Thoracic aorta (tissue), 2 donors: ENCODE measurements at regions not wholly inside any gene's neighbourhood (a gene's known extent, or its start where the extent isn't known, plus 50 kb on each side); places are given as distances from the start of the nearest gene placed in this dataset.
"Not testable (repeated sequence)": the region's sequence is repeated elsewhere in the genome, so short reads cannot be mapped to it uniquely, and the experiment has no call there.

Source experiments
- ATAC-seq: fragments of 150-250 bp; one replicate; pipeline ENCODE4 v1.8.0; 2017; ENCODE audit warnings: low read depth; ENCODE audit not compliant: insufficient number of reproducible peaks, low FRiP score
- DNase-seq: peaks from one replicate; pipeline ENCODE4 v3.0.0-alpha.2; 2020; ENCODE audit warnings: low spot score
- H3K27ac ChIP-seq, 2 donors: fragments of 200-600 bp; sonication (generic); 1 replicate in 1 of 2; 2 replicates in 1 of 2; pipeline ENCODE4 v1.5.1; 2016; ENCODE audit warnings: mild to moderate bottlenecking in 2 of 2, moderate library complexity in 2 of 2
- H3K27me3 ChIP-seq: fragments of 200-600 bp; sonication (generic); replicated peaks from 2 replicates; pipeline ENCODE4 v1.6.0; 2016; ENCODE audit warnings: mild to moderate bottlenecking; ENCODE audit not compliant: insufficient read depth
- H3K36me3 ChIP-seq: fragments of 200-600 bp; sonication (generic); one replicate; pipeline ENCODE4 v1.5.1; 2016
- H3K4me1 ChIP-seq, 2 donors: fragments of 200-600 bp; sonication (generic); 1 replicate in 1 of 2; 2 replicates in 1 of 2; pipeline versions ENCODE4 v1.5.1 to v1.6.0; 2016; ENCODE audit warnings: low read depth in 2 of 2, mild to moderate bottlenecking in 1 of 2; ENCODE audit not compliant: control insufficient read depth in 1 of 2
- H3K4me3 ChIP-seq: fragments of 200-600 bp; sonication (generic); 2 replicates; pipeline ENCODE4 v1.5.1; 2016; ENCODE audit warnings: mild to moderate bottlenecking
- H3K9me3 ChIP-seq: fragments of 200-600 bp; sonication (generic); 2 replicates; pipeline ENCODE4 v1.5.1; 2016
- CTCF ChIP-seq: fragments of 200-600 bp; sonication (generic); IDR thresholded peaks from one replicate; pipeline ENCODE4 v1.5.1; 2019; ENCODE audit warnings: antibody characterized with exemption

GRCh38 chr5:93221773-93222172, 359.2 kb downstream of the NR2F1-AS1 start:
- no peak for DNase-seq
- Histone ChIP-seq H3K9me3 (no peaks in the 10 kb centered on the region), H3K4me3 (no peak overlapping the region), H3K36me3 (no peaks in the 10 kb centered on the region), H3K27ac (no peak overlapping the region), H3K27me3 (no peaks in the 10 kb centered on the region), H3K4me1 (no peaks in the 10 kb centered on the region)
- no peak for ATAC-seq
- no peak for TF ChIP-seq CTCF

GRCh38 chr5:93220431-93220830, 360.6 kb downstream of the NR2F1-AS1 start:
- Histone ChIP-seq H3K4me1 (no peaks in the 10 kb centered on the region), H3K36me3 (no peaks in the 10 kb centered on the region), H3K4me3 (no peak overlapping the region), H3K27ac (no peak overlapping the region), H3K27me3 (no peaks in the 10 kb centered on the region), H3K9me3 (no peaks in the 10 kb centered on the region)
- DNase-seq (no peak), ATAC-seq (no peak)
- TF ChIP-seq CTCF = no peak

GRCh38 chr5:93219641-93220145, 361.3 kb downstream of the NR2F1-AS1 start:
- H3K27me3 ChIP-seq = no peaks in the 10 kb centered on the region
- no peaks in the 10 kb centered on the region for H3K36me3 ChIP-seq
- no peaks in the 10 kb centered on the region for H3K9me3 ChIP-seq
- no peaks in the 10 kb centered on the region for H3K4me1 ChIP-seq
- ATAC-seq = no peak
- no peak for TF ChIP-seq CTCF
- DNase-seq = no peak
- no peak overlapping the region for H3K27ac ChIP-seq
- no peak overlapping the region for H3K4me3 ChIP-seq

DNA sequence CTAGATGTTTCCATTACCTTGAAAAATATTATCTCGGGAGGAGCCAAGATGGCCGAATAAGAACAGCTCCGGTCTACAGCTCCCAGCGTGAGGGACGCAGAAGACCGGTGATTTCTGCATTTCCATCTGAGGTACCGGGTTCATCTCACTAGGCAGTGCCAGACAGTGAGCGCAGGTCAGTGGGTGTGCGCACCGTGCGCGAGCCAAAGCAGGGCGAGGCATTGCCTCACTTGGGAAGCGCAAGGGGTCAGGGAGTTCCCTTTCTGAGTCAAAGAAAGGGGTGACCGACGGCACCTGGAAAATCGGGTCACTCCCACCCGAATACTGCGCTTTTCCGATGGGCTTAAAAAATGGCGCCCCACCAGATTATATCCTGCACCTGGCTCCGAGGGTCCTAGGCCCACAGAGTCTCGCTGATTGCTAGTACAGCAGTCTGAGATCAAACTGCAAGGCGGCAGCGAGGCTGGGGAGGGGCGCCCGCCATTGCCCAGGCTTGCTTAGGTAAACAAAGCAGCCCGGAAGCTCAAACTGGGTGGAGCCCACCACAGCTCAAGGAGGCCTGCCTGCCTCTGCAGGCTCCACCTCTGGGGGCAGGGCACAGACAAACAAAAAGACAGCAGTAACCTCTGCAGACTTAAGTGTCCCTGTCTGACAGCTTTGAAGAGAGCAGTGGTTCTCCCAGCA, 367.8 kb downstream of the NR2F1-AS1 start:
- H3K27me3 ChIP-seq = not testable (repeated sequence)

GRCh38 chr5:93209476-93209875, 371.5 kb downstream of the NR2F1-AS1 start:
- ATAC-seq (no peak), DNase-seq (no peak)
- H3K36me3 ChIP-seq = no peaks in the 10 kb centered on the region
- no peak overlapping the region for H3K27ac ChIP-seq
- no peaks in the 10 kb centered on the region for H3K27me3 ChIP-seq
- H3K4me3 ChIP-seq = no peak overlapping the region
- no peaks in the 10 kb centered on the region for H3K9me3 ChIP-seq
- no peak for TF ChIP-seq CTCF
- no peaks in the 10 kb centered on the region for H3K4me1 ChIP-seq

More for the DNA sequence above, 367.8 kb downstream of the NR2F1-AS1 start:
- H3K4me1 ChIP-seq, ATAC-seq, DNase-seq, H3K36me3 ChIP-seq, H3K4me3 ChIP-seq, H3K9me3 ChIP-seq, H3K27ac ChIP-seq: not testable (repeated sequence)
